HG03060 (cell line): ENCODE measurements at regions not wholly inside any gene's neighbourhood (a gene's known extent, or its start where the extent isn't known, plus 50 kb on each side); places are given as distances from the start of the nearest gene placed in this dataset.

Experiments
- ATAC-seq: cut with Tn5 transposase; IDR thresholded peaks from one replicate; pipeline ENCODE4 v1.9.1; 2021; ENCODE audit warnings: low read depth, moderate number of reproducible peaks; ENCODE audit not compliant: unreplicated experiment

- ATAC-seq = no peak
Measured at GRCh38 chr2:163373496-163373895, 362.3 kb downstream of the FIGN start.

GRCh38 chr2:163370169-163370886 lies 365.5 kb downstream of the FIGN start:
- ATAC-seq = no peak

GRCh38 chr2:163369111-163369510 lies 366.7 kb downstream of the FIGN start:
- no peak for ATAC-seq

- ATAC-seq = no peak
Measured at GRCh38 chr2:163368655-163369054, 367.2 kb downstream of the FIGN start.

GRCh38 chr2:163367825-163368582 lies 367.8 kb downstream of the FIGN start:
- no peak for ATAC-seq

- no peak for ATAC-seq
Measured at GRCh38 chr2:163364736-163365135, 371.1 kb downstream of the FIGN start.

GRCh38 chr2:163353551-163353950 lies 382.3 kb downstream of the FIGN start:
- ATAC-seq = no peak

- no peak for ATAC-seq
Measured at GRCh38 chr2:163351966-163352365, 383.8 kb downstream of the FIGN start.

GRCh38 chr2:163351143-163351542 lies 384.7 kb downstream of the FIGN start:
- no peak for ATAC-seq

- no peak for ATAC-seq
Measured at GRCh38 chr2:163348857-163349380, 386.9 kb downstream of the FIGN start.

- no peak for ATAC-seq
Measured at GRCh38 chr2:163347982-163348856, 387.6 kb downstream of the FIGN start.

- peak; percentile 78 for ATAC-seq
Measured at GRCh38 chr2:163345795-163346573, 389.8 kb downstream of the FIGN start.

- no peak for ATAC-seq
Measured at GRCh38 chr2:163343316-163343715, 392.5 kb downstream of the FIGN start.

GRCh38 chr2:163341426-163341825 lies 394.4 kb downstream of the FIGN start:
- ATAC-seq = no peak

- ATAC-seq = no peak
Measured at GRCh38 chr2:163338270-163338669, 397.5 kb downstream of the FIGN start.

- ATAC-seq = no peak
Measured at GRCh38 chr2:163324677-163325076, 411.1 kb downstream of the FIGN start.

- no peak for ATAC-seq
Measured at GRCh38 chr2:163319006-163319405, 416.8 kb downstream of the FIGN start.

- no peak for ATAC-seq
Measured at GRCh38 chr2:163314712-163315111, 421.1 kb downstream of the FIGN start.

- no peak for ATAC-seq
Measured at GRCh38 chr2:163312713-163313112, 423.1 kb downstream of the FIGN start.

- ATAC-seq = no peak
Measured at GRCh38 chr2:163306647-163307046, 429.2 kb downstream of the FIGN start.
